NCI-H510A treated with DMSO at 0.1 percent for 48 hours (cell line): ENCODE measurements at regions not wholly inside any gene's neighbourhood (a gene's known extent, or its start where the extent isn't known, plus 50 kb on each side); places are given as distances from the start of the nearest gene placed in this dataset.
"Not testable (repeated sequence)": the region's sequence is repeated elsewhere in the genome, so short reads cannot be mapped to it uniquely, and the experiment has no call there.

Source experiments
- DNase-seq: peaks from one replicate; lab custom pipeline; 2025; lab: John Stamatoyannopoulos, UW

DNA sequence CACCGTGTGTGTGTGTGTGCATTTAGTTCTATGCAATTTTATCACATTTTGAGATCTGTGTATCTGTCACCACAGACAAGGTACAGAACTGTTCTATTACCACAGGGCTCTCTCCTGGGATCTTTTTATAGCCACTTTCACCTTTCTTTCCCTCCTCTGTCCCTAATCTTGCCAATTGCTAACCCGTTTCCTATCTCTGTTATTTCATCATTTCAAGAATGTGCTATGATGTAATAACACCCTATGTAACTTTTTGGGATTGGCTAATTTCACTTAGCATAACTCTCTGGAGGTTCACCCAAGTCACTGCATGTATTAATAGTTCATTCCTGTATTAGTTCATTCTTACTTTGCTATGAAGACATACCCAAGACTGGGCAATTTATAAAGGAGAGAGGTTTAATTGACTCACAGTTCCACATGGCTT is 657.7 kb downstream of the QKI start:
- DNase-seq, result no peak

DNA sequence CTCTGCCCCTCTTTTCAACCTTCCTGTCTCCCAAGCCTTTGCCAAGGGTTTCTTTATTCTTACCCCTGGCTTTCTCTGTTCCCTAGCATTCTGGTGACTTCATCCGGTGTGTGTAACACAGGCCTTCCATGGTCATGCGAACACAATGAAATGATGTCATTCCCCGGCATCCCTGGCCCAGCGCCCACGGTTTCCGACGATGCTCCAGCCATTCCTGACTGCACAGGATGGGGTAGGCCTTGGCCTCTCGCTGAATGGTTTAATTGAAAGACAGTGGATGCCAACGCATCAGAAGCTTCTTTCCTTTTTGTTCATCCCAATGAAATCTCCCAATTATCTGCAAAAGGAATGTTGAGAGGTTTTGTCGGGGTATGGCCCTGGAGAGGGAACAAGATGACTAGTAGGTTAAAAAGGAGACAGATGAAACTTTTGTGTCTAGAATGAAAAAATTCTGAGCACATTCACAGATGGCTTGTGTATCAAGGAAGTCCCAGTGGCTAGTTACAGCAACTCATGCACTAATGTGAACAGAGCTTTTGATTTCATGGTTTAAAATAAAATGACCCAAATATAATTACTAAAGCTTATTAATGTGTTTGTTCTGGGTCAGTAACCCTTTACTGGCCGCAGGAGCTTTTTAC is 655.0 kb downstream of the QKI start:
- DNase-seq, result no peak

DNA sequence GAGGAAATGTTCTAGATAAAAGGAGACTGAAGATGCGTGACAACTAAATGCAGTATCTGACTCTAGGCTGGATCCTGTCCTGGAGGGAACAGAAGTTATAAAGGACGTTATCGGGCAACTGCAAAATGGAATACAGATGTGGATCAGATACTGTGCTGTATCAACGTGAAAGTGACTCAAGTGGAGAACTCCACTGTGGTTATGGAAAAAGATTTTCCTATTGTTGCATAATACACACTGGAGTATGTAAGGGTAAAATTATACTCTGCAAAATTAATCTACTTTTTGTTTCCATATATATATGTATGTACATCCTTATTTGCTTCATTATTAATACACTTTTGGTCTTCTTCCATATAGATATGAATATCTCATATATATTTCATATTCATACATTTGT is 654.0 kb downstream of the QKI start:
- DNase-seq, result no peak

DNA sequence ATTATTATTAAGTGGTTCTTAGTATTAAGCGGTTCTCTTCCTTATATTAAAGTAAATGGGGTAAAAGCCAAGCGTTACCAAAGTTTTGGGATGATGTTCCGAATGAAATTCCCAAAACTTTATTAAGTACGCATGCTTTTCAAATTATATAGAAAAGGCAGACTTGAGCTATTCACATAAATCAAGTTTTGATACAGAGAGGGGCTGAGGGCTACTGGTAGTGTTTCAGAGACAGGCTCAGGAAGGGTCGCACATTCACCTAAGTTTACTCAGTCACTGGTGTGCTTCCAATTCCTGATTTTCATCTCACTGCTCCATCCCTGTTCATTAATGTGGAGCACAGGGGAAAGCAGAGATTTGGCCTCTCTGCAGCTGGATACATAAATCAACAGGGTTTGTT is 652.2 kb downstream of the QKI start:
- DNase-seq, result no peak

DNA sequence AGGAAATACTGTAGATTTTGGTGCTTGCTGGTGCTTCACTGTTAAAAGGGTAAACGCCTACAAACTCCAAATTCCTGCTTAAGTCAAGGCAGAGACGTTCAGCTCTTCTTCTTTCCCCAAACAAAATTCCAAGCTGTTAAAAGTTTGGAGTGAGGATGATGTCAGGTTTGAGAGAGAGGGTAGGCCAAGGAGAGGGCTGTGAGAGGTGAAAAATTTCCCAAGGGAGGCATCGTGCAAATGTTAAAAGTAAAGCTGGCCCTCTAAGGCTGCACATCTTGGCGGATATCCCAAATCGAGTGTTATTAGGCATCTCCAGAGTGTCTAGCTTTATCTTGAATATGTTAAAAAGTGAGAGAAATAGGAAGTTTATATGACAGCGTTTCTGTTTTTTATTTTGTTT is 651.8 kb downstream of the QKI start:
- DNase-seq, result no peak

DNA sequence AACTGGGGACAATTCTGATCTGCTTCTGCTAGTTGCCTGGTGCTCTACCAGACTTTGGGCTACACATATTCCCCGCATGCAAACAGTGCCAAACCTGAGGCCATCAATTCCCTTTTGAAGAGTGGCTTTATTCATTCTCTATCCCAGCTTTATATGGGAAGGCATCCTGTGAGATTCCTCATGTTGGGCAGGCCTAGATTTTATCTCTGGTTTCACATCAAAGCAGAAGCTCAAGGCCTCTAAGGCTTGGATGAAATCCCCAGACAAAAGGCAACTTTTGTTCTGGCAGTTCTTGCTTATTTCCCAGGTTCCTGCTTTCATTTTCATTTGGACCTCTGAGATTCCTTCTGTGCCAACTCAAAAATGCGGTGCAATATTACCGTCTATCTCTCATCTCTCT is 648.8 kb downstream of the QKI start:
- DNase-seq, result no peak

DNA sequence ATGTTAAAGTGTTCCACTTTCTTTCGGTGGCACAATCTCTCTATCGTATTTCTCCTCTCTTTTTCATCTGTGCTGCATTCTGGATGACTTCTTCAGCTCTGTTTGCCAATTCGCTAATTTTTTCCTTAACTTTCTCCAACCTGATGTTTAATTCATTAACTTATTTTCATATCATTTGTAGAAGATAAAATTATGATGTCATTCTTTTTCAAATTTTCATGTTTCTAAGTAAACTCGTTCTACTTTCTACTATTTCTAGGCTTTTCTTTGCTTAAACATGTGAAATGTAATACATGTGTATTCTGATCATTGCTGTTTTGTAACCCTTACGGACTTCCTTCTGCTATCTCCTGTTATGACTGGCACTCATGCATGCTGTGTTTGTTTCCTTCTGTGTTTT is 648.4 kb downstream of the QKI start:
- DNase-seq, result no peak

DNA sequence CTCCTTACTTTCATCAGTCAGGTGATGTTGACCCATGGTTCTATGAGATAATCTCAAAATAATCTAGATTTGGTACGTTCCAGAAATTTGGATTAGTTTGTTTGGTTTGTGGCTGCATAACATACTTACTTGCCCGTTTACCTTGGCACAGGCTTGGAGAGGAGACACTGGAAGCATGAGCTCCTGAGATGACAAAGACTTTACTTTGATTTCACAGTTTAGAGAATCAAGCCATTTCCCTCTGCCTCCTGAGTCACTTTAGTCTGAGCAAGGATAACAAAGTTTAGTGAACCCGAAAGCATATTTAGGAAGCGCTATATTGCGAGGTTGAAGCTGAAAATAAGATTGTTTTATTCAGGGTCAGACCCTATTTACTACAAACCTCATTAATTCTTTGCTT is 643.4 kb downstream of the QKI start:
- DNase-seq, result no peak

DNA sequence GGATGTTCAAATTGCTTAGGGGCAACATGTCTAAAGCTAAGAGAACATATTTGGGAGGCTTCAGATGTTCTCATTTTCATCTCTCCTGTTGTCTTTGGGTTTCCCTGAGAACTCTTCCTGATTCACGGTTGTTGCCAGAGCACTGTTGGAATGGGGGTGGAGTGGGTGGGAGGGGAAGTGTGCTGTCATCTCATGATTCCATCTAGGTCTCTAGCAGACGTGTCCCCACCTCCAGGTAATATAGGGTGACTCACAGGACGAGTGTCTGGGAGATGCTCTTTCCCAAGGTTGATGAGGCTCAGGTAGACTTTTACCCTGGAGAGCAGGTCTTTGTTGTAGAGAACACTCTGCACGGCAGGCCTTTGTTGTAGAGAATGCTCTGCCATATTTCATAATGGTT is 636.9 kb downstream of the QKI start:
- no peak for DNase-seq

DNA sequence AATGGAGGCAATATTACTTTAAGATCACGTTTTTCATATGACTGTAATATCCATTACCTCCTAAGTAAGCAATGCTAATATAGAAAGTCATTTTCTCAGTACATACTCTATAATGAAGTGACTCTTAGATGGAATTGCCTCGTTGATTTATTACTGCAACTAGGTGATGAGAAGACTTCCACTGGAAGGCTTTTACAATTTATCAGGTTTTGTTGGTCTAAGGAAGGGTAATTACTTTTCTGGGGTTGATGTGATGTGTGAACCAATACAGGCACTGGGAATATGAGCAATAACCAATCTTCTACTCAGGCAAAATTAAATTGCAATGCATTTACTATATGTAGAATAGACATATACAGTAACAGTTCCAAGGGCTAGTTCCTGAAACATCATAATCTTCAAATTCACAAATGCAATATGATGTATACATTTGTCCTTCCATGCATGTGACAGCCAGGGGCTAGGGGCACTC is 635.0 kb downstream of the QKI start:
- DNase-seq, result no peak

DNA sequence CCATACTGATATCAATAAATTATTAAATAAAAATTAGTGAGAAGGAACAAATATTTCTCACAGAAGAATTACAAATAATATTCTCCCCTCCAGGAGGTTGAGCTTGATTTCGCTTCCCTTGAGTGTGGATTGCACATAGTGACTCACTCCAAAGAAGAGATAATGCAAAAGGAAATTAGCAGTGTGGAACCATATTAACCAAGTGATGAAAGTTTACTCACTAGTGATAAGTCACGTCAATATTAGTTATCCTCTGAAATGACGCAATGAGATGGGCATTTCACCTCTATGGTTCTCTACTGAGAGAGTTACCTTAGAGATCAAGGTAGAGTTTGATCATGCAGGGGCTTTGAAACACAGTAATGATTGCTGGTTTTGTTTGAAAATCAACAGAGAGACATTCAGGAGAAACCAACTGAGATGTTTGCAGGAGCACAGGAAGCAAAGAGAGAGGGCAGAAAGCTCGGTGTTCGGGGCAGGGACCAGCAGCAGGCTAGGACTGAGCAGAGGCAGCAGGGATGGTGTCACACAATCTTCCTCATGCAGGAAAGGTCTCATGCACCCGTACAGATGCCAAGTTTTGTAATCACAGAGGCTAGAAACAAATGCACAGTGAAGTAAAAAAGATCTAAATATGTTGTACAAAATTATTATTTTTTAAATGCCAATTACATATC is 634.5 kb downstream of the QKI start:
- no peak for DNase-seq

DNA sequence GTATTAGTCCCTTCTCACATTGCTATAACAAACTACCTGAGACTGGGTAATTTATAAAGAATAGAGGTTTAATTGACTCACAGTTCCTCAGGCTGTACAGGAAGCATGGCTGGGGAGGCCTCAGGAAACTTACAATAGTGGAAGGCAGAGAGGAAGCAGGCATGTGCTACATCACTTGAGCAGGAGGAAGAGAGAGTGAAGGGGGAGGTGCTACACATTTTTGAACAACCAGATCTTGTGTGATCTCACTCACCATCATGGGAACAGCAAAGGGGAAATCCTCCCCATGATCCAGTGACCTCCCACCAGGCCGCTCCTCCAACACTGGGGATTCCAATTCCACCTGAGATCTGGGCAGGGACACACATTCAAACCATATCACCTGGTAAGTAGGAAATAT is 630.6 kb downstream of the QKI start:
- no peak for DNase-seq

DNA sequence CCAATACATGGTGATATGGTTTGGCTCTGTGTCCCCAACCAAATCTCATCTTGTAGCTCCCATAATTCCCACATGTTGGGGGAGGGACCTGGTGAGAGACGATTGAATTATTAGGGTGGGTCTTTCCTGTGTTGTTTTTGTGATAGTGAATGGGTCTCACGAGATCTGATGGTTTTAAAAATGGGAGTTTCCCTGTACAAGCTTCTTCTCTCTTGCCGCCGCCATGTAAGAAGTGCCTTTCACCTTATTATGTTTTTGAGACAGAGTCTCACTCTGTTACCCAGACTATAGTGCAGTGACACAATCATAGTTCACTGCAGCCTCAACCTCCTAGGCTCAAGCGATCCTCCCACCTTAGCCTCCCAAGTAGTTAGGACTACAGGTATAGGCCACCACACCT is 629.1 kb downstream of the QKI start:
- not testable (repeated sequence) for DNase-seq

DNA sequence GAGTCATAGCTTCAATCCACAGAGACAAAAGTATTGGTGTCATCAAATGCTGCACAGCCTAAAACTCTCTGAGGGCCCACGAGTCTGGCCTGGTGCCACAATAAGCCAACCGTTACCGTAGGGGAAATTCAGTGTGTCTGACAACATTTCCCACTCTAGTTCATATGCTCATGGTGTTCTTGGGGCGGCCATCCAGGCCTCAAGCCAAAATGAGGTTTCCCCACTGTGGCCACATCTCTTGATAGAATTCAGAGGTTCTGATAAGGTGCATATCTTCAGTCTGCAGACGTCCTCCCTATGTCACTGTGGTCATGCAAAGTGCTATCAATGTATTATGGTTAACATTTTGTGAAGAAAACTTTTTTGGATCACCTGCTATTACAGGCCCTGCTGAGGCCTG is 627.7 kb downstream of the QKI start:
- no peak for DNase-seq

DNA sequence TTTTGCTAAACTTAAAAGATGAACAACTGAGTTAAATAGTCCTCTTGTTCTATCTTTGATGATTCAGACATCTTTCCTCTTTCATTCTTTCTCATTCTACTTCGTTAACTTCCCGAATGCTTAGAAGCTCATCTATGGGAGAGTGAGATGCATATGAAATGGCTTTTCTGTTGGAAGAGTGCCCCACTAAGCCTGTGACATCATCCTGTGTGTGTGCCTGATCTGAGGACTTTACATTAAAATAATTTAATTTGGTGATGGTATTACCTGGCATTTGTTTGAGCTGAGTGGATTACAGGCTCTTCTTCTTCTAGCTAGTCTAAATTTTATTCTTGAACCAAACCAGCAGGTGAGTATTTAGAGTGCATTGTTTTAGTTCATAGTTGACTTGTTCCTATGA is 626.5 kb downstream of the QKI start:
- DNase-seq, result no peak

DNA sequence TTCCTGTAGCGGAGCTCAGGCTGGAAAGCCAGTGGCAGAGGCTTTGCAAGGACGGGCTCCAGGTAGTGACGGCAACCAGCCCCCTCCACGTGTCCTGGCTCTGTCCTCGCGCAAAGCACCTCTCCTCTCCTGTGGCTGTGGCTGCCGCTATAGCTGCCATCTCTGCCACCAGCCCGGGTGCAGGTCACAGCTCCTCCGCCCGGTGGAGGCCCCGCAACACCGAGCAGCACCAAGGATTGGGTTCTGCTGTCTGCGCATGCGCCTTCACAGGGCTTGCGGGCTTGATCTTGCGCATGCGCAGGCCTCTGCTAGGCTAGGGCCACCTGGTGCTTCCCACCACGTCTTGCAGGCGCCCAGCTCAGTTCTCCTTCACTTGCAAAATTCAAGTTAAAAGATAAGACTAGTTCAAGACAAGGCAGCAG is 625.4 kb downstream of the QKI start:
- DNase-seq, result no peak

DNA sequence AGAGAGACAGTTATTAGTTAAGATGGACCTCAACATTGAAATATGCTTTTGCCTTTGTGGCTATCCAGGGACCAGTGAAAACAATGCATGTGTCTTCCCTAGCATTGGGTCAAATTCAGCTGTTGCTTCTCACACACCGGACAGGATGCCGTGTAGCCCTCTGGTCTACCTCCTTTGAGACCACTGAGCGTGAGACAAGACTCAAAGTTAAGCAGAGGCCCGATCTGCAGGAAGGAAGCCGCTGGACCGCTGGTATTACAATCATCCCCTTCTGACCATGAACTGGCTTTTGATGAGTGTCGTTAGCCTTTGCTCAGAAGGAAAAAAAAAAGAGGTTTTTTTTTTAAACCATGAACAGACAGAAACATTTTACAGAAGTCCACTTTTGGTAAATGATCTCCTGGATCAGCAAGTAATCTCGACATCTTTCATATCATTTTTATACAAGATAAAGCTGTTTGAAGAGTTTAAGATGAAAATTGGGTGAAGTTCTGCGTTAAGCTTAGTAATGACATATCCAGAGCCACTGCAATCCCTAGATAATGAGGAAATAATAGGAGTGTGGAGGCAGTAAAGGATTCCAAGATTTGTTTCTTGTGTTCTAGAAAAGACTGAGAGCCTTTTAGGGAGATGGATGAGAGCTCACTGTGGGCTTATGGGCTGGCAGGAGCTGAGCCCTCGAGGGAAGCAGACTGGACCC is 622.8 kb downstream of the QKI start:
- DNase-seq, result no peak

DNA sequence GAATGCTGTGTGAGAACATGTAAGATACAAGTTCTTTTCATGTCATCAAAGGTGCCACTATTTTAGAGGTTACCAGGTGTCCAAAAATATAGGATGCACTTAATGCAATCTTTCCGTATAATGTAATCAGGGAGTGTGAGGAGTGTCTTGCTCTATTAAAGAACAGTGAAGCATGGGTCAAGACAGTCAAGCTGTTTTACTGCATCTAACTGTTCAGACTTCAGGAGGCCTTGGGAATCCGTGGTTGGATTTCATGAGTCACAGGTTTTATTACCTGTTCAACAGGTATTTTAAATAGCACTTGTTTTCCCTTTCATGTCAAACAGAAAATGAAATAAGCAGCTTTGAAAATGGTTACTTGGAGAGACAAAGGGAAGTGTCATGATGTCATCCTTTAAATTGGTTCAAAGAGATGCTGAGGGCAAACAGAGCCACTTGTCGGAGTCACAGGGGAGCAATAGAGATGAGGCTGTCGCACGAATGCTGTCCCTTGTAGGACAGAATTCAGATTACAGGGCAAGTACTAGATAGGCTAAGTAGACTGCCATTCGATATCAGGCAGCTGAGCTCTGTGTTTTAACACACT is 621.5 kb downstream of the QKI start:
- DNase-seq, result peak; percentile 48

DNA sequence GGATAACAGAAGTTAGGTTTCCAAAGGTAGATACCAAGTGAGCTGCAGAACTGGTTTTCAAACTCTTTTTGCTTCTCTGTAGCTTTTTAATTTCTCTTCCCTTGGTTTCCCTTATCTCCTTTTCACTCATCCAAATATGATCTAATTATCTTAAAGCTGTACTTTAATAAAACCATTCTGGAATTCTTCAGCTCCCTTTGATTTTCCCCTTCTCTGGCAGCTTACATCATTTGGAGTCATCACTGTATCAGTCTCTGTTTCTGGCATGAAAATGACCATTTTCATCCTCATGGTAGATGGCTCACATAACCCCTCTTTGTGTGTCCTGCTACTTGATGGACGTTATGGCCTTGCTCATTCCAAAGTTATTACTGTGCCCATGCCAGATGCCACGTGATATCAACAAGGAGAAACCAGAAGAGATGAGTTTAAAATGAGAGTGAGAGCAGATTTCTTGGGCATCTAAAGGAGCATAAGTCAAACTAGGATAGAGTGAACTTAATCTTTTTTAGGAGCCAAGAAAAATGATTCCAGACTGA is 620.2 kb downstream of the QKI start:
- no peak for DNase-seq

DNA sequence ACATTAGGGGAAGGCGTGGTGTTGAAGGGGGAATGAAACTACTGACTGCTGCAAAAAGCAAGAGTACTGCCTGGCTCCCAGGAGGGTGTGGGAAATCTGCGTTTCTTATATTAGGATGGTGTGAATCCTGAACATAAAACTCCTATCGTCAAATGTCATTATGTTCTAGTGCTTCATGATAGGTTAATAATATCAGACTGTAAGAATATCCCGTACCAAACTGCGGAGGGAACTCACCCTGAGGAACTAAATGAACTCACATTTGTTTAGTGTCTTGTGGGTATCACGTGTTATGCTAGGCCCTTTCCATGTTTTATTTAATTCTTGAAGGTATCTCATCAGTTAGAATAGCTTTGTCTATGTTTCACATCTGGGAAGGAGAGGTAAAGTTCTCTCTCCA is 610.7 kb downstream of the QKI start:
- no peak for DNase-seq

DNA sequence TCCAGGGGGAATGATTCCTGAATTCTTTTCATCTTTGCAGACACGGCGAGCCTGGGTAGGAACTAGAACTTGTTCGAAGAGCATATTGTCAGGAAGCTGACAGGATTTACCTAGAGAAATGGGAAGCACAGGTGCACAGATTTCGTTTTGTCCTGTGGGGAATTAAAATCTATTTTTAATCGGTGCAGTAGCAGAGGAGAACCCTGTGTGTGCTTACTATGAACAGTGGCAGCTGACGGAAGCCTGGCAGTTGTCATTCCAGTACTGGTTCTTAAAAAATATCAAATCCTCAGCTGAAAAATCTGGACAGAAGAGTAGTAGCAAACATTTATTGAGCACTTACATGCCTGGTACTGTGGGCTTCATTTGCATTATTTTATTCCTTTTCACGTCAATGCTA is 609.0 kb downstream of the QKI start:
- DNase-seq, result no peak

DNA sequence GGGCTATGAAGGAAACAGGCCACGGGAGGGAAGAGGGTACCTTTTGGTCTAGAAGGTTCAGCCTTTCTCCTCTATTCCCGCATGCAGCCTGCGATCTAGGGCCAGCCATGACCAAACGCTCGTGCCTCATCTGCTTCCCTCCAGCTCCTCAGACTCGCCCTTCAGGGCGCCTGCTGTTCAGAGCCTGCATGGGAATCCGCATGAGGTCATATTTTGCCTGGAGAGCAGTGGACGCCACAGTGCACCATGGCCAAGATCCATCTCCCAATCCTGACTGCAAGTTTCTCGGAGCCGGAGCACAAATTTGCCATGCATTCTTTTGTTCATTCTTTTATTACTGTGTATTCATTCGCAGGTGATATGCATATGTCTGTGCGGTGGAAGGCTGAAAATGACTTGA is 608.1 kb downstream of the QKI start:
- DNase-seq, result no peak
